Activated T-helper 17 cell treated with anti-CD3 and anti-CD28 coated beads, Interleukin-2, amount 50 U/mL, for 72 hours (primary cell): ENCODE measurements at regions not wholly inside any gene's neighbourhood (a gene's known extent, or its start where the extent isn't known, plus 50 kb on each side); places are given as distances from the start of the nearest gene placed in this dataset.

ENCODE experiments used
- ATAC-seq: fragments of 150-1000 bp; cut with Tn5 transposase; replicated peaks from 2 replicates; pipeline ENCODE4 v1.10.0; 2021; ENCODE audit warnings: mild to moderate bottlenecking, moderate library complexity
- H3K27ac Mint-ChIP-seq: one replicate; pipeline ENCODE4 v1.8.0; 2022; ENCODE audit warnings: mixed read lengths
- H3K27me3 Mint-ChIP-seq: one replicate; pipeline ENCODE4 v1.8.0; 2022; ENCODE audit warnings: mixed read lengths
- H3K36me3 Mint-ChIP-seq: one replicate; pipeline ENCODE4 v1.8.0; 2022; ENCODE audit warnings: low read depth, mild to moderate bottlenecking, mixed read lengths
- H3K4me1 Mint-ChIP-seq: one replicate; pipeline ENCODE4 v1.8.0; 2022; ENCODE audit warnings: mixed read lengths
- H3K4me3 Mint-ChIP-seq: one replicate; pipeline ENCODE4 v1.8.0; 2022; ENCODE audit warnings: mild to moderate bottlenecking, mixed read lengths
- H3K9me3 Mint-ChIP-seq: one replicate; pipeline ENCODE4 v1.8.0; 2022; ENCODE audit warnings: mixed read lengths

DNA sequence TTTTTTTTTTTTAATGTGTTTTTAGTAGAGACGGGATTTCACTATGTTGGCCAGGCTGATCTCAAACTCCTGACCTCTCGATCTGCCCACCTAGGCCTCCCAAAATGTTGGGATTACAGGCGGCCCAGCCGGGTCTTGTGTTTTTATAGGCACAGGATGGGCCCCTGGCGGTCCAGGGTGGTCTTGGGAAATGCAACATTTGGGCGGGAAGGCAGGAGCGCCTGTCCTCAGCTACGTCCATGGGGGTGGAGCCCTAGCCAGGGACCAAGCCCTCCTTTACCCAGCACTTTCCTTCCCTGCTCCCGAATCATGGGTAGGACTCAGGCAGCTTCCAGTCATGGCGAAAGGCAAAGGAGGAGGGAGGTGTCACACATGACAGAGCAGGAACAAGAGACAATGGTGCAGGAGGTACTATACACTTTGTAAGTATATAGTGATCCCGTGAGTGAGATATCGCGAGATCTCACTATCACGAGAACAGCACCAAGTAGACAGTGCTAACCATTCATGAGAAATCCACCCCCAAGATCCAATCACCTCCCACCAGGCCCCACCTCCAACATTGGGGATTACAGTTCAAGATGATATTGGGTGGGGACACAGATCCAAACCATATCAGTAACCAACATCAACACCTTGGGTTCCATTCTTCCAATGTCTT lies 226.7 kb upstream of the WSCD1 start:
- H3K4me1 Mint-ChIP-seq: no peaks in the 10 kb centered on the region
- no peak for ATAC-seq
- H3K4me3 Mint-ChIP-seq: no peak overlapping the region
- H3K27me3 Mint-ChIP-seq: peaks cover 12% of the 10 kb centered on the region
- H3K36me3 Mint-ChIP-seq: no peaks in the 10 kb centered on the region
- no peaks in the 10 kb centered on the region for H3K9me3 Mint-ChIP-seq
- no peak overlapping the region for H3K27ac Mint-ChIP-seq

GRCh38 chr17:5846001-5846400 lies 224.2 kb upstream of the WSCD1 start:
- no peak overlapping the region for H3K4me3 Mint-ChIP-seq

DNA sequence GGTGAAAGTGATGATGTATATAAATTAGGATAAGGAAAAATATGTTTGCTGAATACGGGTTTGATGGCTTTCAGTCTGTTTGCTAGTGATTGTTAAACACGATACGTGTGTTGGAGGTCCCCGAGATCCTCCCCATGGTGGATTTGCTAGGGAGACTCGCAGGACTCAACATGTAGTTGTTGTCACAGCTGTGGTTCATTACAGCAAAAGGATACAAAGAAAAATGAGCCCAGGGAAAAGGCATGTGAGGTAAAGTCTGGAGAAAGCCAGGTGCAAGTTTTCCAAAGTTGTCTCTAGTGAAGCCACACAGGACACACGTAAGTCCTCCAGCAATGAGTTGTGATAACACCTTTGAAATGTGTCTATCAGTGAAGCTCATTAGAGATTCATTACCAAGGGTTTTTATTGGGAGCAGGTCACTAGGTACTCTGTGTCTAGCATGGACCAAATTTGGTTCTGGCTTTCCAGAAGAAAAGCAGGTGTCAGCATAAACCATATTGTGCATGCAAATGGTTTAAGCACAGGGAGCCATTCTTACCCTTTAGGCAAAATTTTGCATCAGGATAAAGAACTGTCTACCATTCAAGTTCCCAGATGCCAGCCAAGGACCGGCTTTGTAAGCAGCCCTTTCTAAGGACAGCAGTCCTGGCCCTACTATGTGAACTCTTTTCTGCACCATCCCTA lies 215.2 kb upstream of the WSCD1 start:
- ATAC-seq: no peak
- peaks cover 21% of the 10 kb centered on the region for H3K27me3 Mint-ChIP-seq
- no peaks in the 10 kb centered on the region for H3K36me3 Mint-ChIP-seq
- no peaks in the 10 kb centered on the region for H3K4me1 Mint-ChIP-seq
- H3K9me3 Mint-ChIP-seq: no peaks in the 10 kb centered on the region
- H3K4me3 Mint-ChIP-seq: no peak overlapping the region
- no peak overlapping the region for H3K27ac Mint-ChIP-seq

More at GRCh38 chr17:5846001-5846400, 224.2 kb upstream of the WSCD1 start:
- H3K36me3 Mint-ChIP-seq: no peaks in the 10 kb centered on the region
- ATAC-seq: no peak
- no peaks in the 10 kb centered on the region for H3K4me1 Mint-ChIP-seq
- H3K27me3 Mint-ChIP-seq: peaks cover 15% of the 10 kb centered on the region
- no peak overlapping the region for H3K27ac Mint-ChIP-seq
- no peaks in the 10 kb centered on the region for H3K9me3 Mint-ChIP-seq

DNA sequence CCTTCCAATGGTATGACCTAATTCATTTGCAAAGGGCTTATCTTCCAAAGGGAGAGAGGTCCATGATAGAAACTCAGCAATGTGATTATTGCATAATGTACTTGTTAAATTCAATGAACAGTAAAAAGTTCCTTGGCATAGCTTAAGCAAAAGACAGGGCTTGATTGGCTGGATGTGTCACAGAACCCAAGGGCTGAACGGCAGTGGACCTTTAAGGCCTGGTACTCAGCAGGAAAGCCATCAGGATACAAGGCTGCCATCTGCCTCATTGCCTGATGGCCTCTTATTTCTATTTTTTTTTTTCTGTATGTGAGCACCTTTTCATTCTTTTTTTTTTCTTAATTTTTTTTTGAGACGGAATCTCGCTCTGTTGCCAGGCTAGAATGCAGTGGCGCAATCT lies 208.9 kb upstream of the WSCD1 start:
- ATAC-seq: no peak
- H3K9me3 Mint-ChIP-seq: no peaks in the 10 kb centered on the region
- H3K4me3 Mint-ChIP-seq: no peak overlapping the region
- peaks cover 29% of the 10 kb centered on the region for H3K27me3 Mint-ChIP-seq
- no peaks in the 10 kb centered on the region for H3K36me3 Mint-ChIP-seq
- no peak overlapping the region for H3K27ac Mint-ChIP-seq
- H3K4me1 Mint-ChIP-seq: no peaks in the 10 kb centered on the region

GRCh38 chr17:5861854-5862253 lies 208.3 kb upstream of the WSCD1 start:
- Mint-ChIP-seq H3K27me3 (peaks cover 28% of the 10 kb centered on the region), H3K4me3 (no peak overlapping the region), H3K9me3 (no peaks in the 10 kb centered on the region), H3K36me3 (no peaks in the 10 kb centered on the region), H3K27ac (no peak overlapping the region), H3K4me1 (no peaks in the 10 kb centered on the region)
- ATAC-seq: no peak

GRCh38 chr17:5862395-5862794 lies 207.8 kb upstream of the WSCD1 start:
- no peaks in the 10 kb centered on the region for H3K36me3 Mint-ChIP-seq
- H3K27me3 Mint-ChIP-seq: peaks cover 28% of the 10 kb centered on the region
- H3K4me1 Mint-ChIP-seq: no peaks in the 10 kb centered on the region
- no peak for ATAC-seq
- no peak overlapping the region for H3K4me3 Mint-ChIP-seq
- no peaks in the 10 kb centered on the region for H3K9me3 Mint-ChIP-seq
- H3K27ac Mint-ChIP-seq: no peak overlapping the region

- Mint-ChIP-seq H3K9me3 (no peaks in the 10 kb centered on the region), H3K36me3 (no peaks in the 10 kb centered on the region), H3K27me3 (peaks cover 21% of the 10 kb centered on the region), H3K27ac (no peak overlapping the region), H3K4me1 (no peaks in the 10 kb centered on the region), H3K4me3 (no peak overlapping the region)
- ATAC-seq: no peak
Measured at GRCh38 chr17:5864741-5865657, 205.2 kb upstream of the WSCD1 start.

- ATAC-seq: no peak
- Mint-ChIP-seq H3K27ac (no peak overlapping the region), H3K36me3 (no peaks in the 10 kb centered on the region), H3K27me3 (peaks cover 12% of the 10 kb centered on the region), H3K4me3 (no peak overlapping the region), H3K4me1 (no peaks in the 10 kb centered on the region), H3K9me3 (no peaks in the 10 kb centered on the region)
Measured at GRCh38 chr17:5866978-5867377, 203.2 kb upstream of the WSCD1 start.

GRCh38 chr17:5869041-5869745 lies 201.0 kb upstream of the WSCD1 start:
- no peak overlapping the region for H3K27ac Mint-ChIP-seq
- no peak overlapping the region for H3K4me3 Mint-ChIP-seq
- no peak for ATAC-seq
- no peaks in the 10 kb centered on the region for H3K4me1 Mint-ChIP-seq
- no peaks in the 10 kb centered on the region for H3K9me3 Mint-ChIP-seq
- H3K36me3 Mint-ChIP-seq: no peaks in the 10 kb centered on the region
- H3K27me3 Mint-ChIP-seq: peaks cover 11% of the 10 kb centered on the region

GRCh38 chr17:5870231-5870953 lies 199.8 kb upstream of the WSCD1 start:
- Mint-ChIP-seq H3K36me3 (no peaks in the 10 kb centered on the region), H3K27ac (no peak overlapping the region), H3K27me3 (peaks cover 13% of the 10 kb centered on the region), H3K4me3 (no peak overlapping the region), H3K4me1 (no peaks in the 10 kb centered on the region), H3K9me3 (no peaks in the 10 kb centered on the region)
- no peak for ATAC-seq

- H3K36me3 Mint-ChIP-seq: no peaks in the 10 kb centered on the region
- no peak overlapping the region for H3K27ac Mint-ChIP-seq
- peaks cover 16% of the 10 kb centered on the region for H3K27me3 Mint-ChIP-seq
- no peaks in the 10 kb centered on the region for H3K4me1 Mint-ChIP-seq
- no peak for ATAC-seq
- no peak overlapping the region for H3K4me3 Mint-ChIP-seq
- H3K9me3 Mint-ChIP-seq: no peaks in the 10 kb centered on the region
Measured at GRCh38 chr17:5871666-5872065, 198.5 kb upstream of the WSCD1 start.

- ATAC-seq: no peak
- H3K27me3 Mint-ChIP-seq: peaks cover 18% of the 10 kb centered on the region
- no peaks in the 10 kb centered on the region for H3K9me3 Mint-ChIP-seq
- H3K4me3 Mint-ChIP-seq: no peak overlapping the region
- no peaks in the 10 kb centered on the region for H3K4me1 Mint-ChIP-seq
- no peak overlapping the region for H3K27ac Mint-ChIP-seq
- no peaks in the 10 kb centered on the region for H3K36me3 Mint-ChIP-seq
Measured at GRCh38 chr17:5872831-5873230, 197.3 kb upstream of the WSCD1 start.

GRCh38 chr17:5873781-5874180 lies 196.4 kb upstream of the WSCD1 start:
- no peak overlapping the region for H3K4me3 Mint-ChIP-seq
- H3K36me3 Mint-ChIP-seq: no peaks in the 10 kb centered on the region
- no peaks in the 10 kb centered on the region for H3K4me1 Mint-ChIP-seq
- no peak for ATAC-seq
- H3K27me3 Mint-ChIP-seq: peaks cover 21% of the 10 kb centered on the region
- H3K9me3 Mint-ChIP-seq: no peaks in the 10 kb centered on the region
- no peak overlapping the region for H3K27ac Mint-ChIP-seq

GRCh38 chr17:5874486-5874885 lies 195.7 kb upstream of the WSCD1 start:
- Mint-ChIP-seq H3K9me3 (no peaks in the 10 kb centered on the region), H3K4me3 (no peak overlapping the region), H3K4me1 (no peaks in the 10 kb centered on the region), H3K27me3 (peaks cover 22% of the 10 kb centered on the region), H3K27ac (no peak overlapping the region), H3K36me3 (no peaks in the 10 kb centered on the region)
- ATAC-seq: no peak
